ENCODE measurements at regions not wholly inside any gene's neighbourhood (a gene's known extent, or its start where the extent isn't known, plus 50 kb on each side); places are given as distances from the start of the nearest gene placed in this dataset.
"Not testable (repeated sequence)": the region's sequence is repeated elsewhere in the genome, so short reads cannot be mapped to it uniquely, and the experiment has no call there.

DNA sequence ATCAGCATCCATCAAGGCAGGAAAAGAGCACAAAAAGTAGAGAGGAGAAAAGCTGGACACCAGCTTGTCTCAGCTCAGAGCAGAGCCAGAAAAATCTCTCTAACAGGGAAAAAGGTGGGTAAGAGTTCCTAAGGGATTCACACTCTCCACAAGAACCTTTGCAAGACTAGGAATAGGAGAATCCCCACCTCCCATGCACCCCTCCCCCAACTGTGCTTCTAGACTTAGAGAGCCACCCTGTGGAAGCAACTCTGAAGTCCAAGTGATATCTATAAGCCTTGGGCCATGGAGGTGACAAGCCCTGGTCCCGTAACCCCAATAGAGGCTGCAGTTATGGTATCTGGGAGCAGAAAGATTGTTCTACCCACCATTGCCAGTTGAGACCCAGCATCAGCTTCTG lies 267.6 kb upstream of the MTMR8 start:
- H3K4me3 ChIP-seq (replicated peaks; ENCODE audit: low read depth, low read length) = no peak overlapping the region
- TF ChIP-seq, protein P1, sequence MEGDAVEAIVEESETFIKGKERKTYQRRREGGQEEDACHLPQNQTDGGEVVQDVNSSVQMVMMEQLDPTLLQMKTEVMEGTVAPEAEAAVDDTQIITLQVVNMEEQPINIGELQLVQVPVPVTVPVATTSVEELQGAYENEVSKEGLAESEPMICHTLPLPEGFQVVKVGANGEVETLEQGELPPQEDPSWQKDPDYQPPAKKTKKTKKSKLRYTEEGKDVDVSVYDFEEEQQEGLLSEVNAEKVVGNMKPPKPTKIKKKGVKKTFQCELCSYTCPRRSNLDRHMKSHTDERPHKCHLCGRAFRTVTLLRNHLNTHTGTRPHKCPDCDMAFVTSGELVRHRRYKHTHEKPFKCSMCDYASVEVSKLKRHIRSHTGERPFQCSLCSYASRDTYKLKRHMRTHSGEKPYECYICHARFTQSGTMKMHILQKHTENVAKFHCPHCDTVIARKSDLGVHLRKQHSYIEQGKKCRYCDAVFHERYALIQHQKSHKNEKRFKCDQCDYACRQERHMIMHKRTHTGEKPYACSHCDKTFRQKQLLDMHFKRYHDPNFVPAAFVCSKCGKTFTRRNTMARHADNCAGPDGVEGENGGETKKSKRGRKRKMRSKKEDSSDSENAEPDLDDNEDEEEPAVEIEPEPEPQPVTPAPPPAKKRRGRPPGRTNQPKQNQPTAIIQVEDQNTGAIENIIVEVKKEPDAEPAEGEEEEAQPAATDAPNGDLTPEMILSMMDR (IDR thresholded peaks at IDR 0.05; ENCODE audit: insufficient read depth, low read length, poor library complexity, severe bottlenecking) = no peak
- no peaks in the 10 kb centered on the region for H3K36me3 ChIP-seq (ENCODE audit: control insufficient read depth, insufficient read depth, low read length)
- DNase-seq (ENCODE audit: extremely low read depth, insufficient read length) = no peak
- H3K27me3 ChIP-seq (replicated peaks; ENCODE audit: control insufficient read depth, insufficient read depth, low read length) = no peaks in the 10 kb centered on the region

DNA sequence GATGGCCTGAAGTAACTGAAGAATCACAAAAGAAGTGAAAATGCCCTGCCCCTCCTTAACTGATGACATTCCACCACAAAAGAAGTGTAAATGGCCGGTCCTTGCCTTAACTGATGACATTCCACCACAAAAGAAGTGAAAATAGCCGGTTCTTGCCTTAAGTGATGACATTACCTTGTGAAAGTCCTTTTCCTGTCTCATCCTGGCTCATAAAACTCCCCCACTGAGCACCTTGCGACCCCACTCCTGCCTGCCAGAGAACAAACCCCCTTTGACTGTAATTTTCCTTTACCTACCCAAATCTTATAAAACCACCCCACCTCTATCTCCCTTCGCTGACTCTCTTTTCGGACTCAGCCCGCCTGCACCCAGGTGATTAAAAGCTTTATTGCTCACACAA lies 262.0 kb upstream of the MTMR8 start:
- not testable (repeated sequence) for H3K27me3 ChIP-seq (replicated peaks; ENCODE audit: control insufficient read depth, insufficient read depth, low read length); H3K4me3 ChIP-seq (replicated peaks; ENCODE audit: low read depth, low read length); H3K36me3 ChIP-seq (ENCODE audit: control insufficient read depth, insufficient read depth, low read length); DNase-seq (ENCODE audit: extremely low read depth, insufficient read length)

DNA sequence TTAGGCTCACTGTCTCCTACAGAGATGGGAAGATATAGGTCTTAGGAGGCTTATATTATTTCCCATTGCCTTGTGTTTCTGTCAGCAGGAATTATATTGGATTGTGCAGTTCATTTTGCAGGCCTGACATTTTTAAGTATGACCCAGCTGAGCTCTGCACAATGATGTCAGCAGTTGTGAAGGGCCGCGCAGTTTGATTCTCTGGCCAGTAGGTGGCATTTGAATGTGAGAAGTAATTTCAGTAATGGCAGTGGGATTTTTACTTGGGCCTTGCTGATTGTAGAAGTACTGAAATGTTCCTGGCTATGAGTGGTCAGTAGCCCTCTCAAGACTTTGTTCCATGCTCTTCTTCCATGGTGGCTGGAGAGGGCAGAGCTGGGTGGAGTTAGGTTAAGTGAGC lies 247.2 kb upstream of the MTMR8 start:
- Histone ChIP-seq H3K36me3 (ENCODE audit: control insufficient read depth, insufficient read depth, low read length) (no peaks in the 10 kb centered on the region), H3K27me3 (replicated peaks; ENCODE audit: control insufficient read depth, insufficient read depth, low read length) (no peaks in the 10 kb centered on the region), H3K4me3 (replicated peaks; ENCODE audit: low read depth, low read length) (no peak overlapping the region)
- TF ChIP-seq, protein P1 (IDR thresholded peaks at IDR 0.05; ENCODE audit: insufficient read depth, low read length, poor library complexity, severe bottlenecking) = peak; percentile 45
- DNase-seq (ENCODE audit: extremely low read depth, insufficient read length) = no peak
